IMR-90 (cell line): ENCODE measurements at regions not wholly inside any gene's neighbourhood (a gene's known extent, or its start where the extent isn't known, plus 50 kb on each side); places are given as distances from the start of the nearest gene placed in this dataset.

Source experiments
- ATAC-seq: fragments of 200-7000 bp; cut with Tn5 transposase; 2 replicates; pipeline ENCODE4 v1.9.1; 2020; ENCODE audit warnings: low read depth, mild to moderate bottlenecking, moderate library complexity
- BruUV-seq: library from RNA; stranded (reverse); fragments of 400-500 nt; replicated peaks from 2 replicates; lab custom pipeline; 2021; lab: Mats Ljungman, UMichigan
- CTCF ChIA-PET: fragments of 300-600 bp; formaldehyde crosslinking; extraction: SDS; loops from one replicate; lab custom pipeline; 2021; ENCODE audit warnings: antibody characterized with exemption; lab: Yijun Ruan, JAX
- POLR2A ChIA-PET: fragments of 300-600 bp; sonication (Branson Sonifier 250); formaldehyde crosslinking; loops from one replicate; lab custom pipeline; 2022; ENCODE audit warnings: antibody characterized with exemption; ENCODE audit not compliant: unreplicated experiment; lab: Charles Lee
- DNase-seq: peaks from one replicate; pipeline ENCODE4 v3.0.0; 2013
- H2AFZ ChIP-seq: replicated peaks from 2 replicates; pipeline ENCODE3; 2013; ENCODE audit warnings: low read length, mild to moderate bottlenecking; ENCODE audit not compliant: poor library complexity
- H2AK5ac ChIP-seq: 2 replicates; pipeline ENCODE4 v1.6.1; 2013; ENCODE audit warnings: low read depth, low read length, inconsistent platforms
- H2AK9ac ChIP-seq: replicated peaks from 2 replicates; pipeline ENCODE3; 2013; ENCODE audit warnings: mild to moderate bottlenecking, low read depth, low read length, moderate library complexity; ENCODE audit not compliant: poor library complexity
- H2BK120ac ChIP-seq: 2 replicates; pipeline ENCODE4 v1.6.1; 2013; ENCODE audit warnings: low read depth, low read length, inconsistent platforms
- H2BK15ac ChIP-seq: 3 replicates; pipeline ENCODE4 v1.6.1; 2013; ENCODE audit warnings: low read depth, low read length, inconsistent platforms
- H2BK20ac ChIP-seq: 2 replicates; pipeline ENCODE4 v1.6.1; 2013; ENCODE audit warnings: low read depth, mild to moderate bottlenecking, inconsistent platforms, low read length, moderate library complexity
- H2BK5ac ChIP-seq: 2 replicates; pipeline ENCODE4 v1.6.1; 2013; ENCODE audit warnings: mild to moderate bottlenecking, low read depth, low read length, inconsistent platforms; ENCODE audit not compliant: poor library complexity, severe bottlenecking
- H3K14ac ChIP-seq: replicated peaks from 2 replicates; pipeline ENCODE4 v1.6.1; 2013; ENCODE audit warnings: low read depth, low read length, inconsistent platforms
- H3K18ac ChIP-seq: 2 replicates; pipeline ENCODE4 v1.6.1; 2013; ENCODE audit warnings: low read depth, low read length, control low read depth
- H3K23ac ChIP-seq: 2 replicates; pipeline ENCODE4 v1.6.1; 2013; ENCODE audit warnings: low read depth, low read length, inconsistent platforms
- H3K27ac ChIP-seq: 2 replicates; pipeline ENCODE4 v1.5.1; 2013; ENCODE audit warnings: mild to moderate bottlenecking, control low read depth, low read length; ENCODE audit not compliant: insufficient read depth
- H3K27me3 ChIP-seq: 2 replicates; pipeline ENCODE4 v1.6.1; 2013; ENCODE audit warnings: low read length; ENCODE audit not compliant: control insufficient read depth, insufficient read depth
- H3K36me3 ChIP-seq: 2 replicates; pipeline ENCODE4 v1.6.1; 2013; ENCODE audit warnings: low read length, mixed read lengths; ENCODE audit not compliant: control insufficient read depth, insufficient read depth
- H3K4ac ChIP-seq: 2 replicates; pipeline ENCODE4 v1.6.1; 2013; ENCODE audit warnings: low read depth, low read length, inconsistent platforms
- H3K4me1 ChIP-seq: 2 replicates; pipeline ENCODE4 v1.6.1; 2013; ENCODE audit warnings: low read length, mixed read lengths; ENCODE audit not compliant: control insufficient read depth, insufficient read depth
- H3K4me2 ChIP-seq: 2 replicates; pipeline ENCODE4 v1.6.1; 2013; ENCODE audit warnings: low read depth, mild to moderate bottlenecking, control low read depth, low read length, moderate library complexity
- H3K4me3 ChIP-seq: 2 replicates; pipeline ENCODE4 v1.5.1; 2013; ENCODE audit warnings: low read depth, mild to moderate bottlenecking, control low read depth, low read length, moderate library complexity; ENCODE audit not compliant: insufficient read depth
- H3K56ac ChIP-seq: 2 replicates; pipeline ENCODE4 v1.6.1; 2013; ENCODE audit warnings: low read length, inconsistent platforms; ENCODE audit not compliant: insufficient read depth; ENCODE audit errors: extremely low read depth
- H3K79me1 ChIP-seq, 2 experiments: 2 replicates each; pipeline ENCODE4 v1.6.1; 2013; ENCODE audit warnings: low read length in 2 of 2, inconsistent platforms in 1 of 2, low read depth in 1 of 2
- H3K9ac ChIP-seq: 2 replicates; pipeline ENCODE4 v1.6.1; 2013; ENCODE audit warnings: low read depth, low read length, control low read depth
- H3K9me1 ChIP-seq: 2 replicates; pipeline ENCODE4 v1.6.1; 2013; ENCODE audit warnings: low read length, inconsistent platforms; ENCODE audit not compliant: insufficient read depth
- H3K9me3 ChIP-seq: 2 replicates; pipeline ENCODE4 v1.6.1; 2013; ENCODE audit warnings: low read length; ENCODE audit not compliant: control insufficient read depth, insufficient read depth
- H4K20me1 ChIP-seq: 2 replicates; pipeline ENCODE4 v1.6.1; 2013; ENCODE audit warnings: low read length, inconsistent platforms; ENCODE audit not compliant: insufficient read depth
- H4K5ac ChIP-seq: 2 replicates; pipeline ENCODE4 v1.6.1; 2013; ENCODE audit warnings: mild to moderate bottlenecking, low read depth, low read length, control low read depth
- H4K8ac ChIP-seq, 2 experiments: 2 replicates each; pipeline ENCODE4 v1.6.1; 2013; ENCODE audit warnings: low read depth in 2 of 2, low read length in 2 of 2, control low read depth in 1 of 2, inconsistent platforms in 1 of 2
- H4K91ac ChIP-seq: 2 replicates; pipeline ENCODE4 v1.6.1; 2013; ENCODE audit warnings: low read depth, low read length, inconsistent platforms; ENCODE audit not compliant: insufficient read depth
- CEBPB ChIP-seq: IDR thresholded peaks from 2 replicates; pipeline ENCODE4 v1.6.1; 2012; ENCODE audit warnings: low read depth, low read length, improper control_type of control experiment
- CHD1 ChIP-seq: IDR thresholded peaks from 2 replicates; pipeline ENCODE4 v1.6.1; 2012; ENCODE audit warnings: low read depth, low read length, improper control_type of control experiment
- FOS ChIP-seq: fragments of 150-350 bp; IDR thresholded peaks from 2 replicates; pipeline ENCODE4 v1.6.1; 2016; ENCODE audit warnings: low read depth, low read length
- MAFK ChIP-seq: IDR thresholded peaks from 2 replicates; pipeline ENCODE4 v1.6.1; 2012; ENCODE audit warnings: low read depth, low read length, improper control_type of control experiment
- MAZ ChIP-seq: IDR thresholded peaks from 2 replicates; pipeline ENCODE4 v1.6.1; 2012; ENCODE audit warnings: low read depth, mild to moderate bottlenecking, low read length, improper control_type of control experiment, moderate library complexity, borderline replicate concordance
- POLR2A ChIP-seq: IDR thresholded peaks from 2 replicates; pipeline ENCODE4 v1.6.1; 2012; ENCODE audit warnings: mild to moderate bottlenecking, low read depth, low read length
- RAD21 ChIP-seq: IDR thresholded peaks from 2 replicates; pipeline ENCODE4 v1.6.1; 2012; ENCODE audit warnings: low read length, improper control_type of control experiment
- RCOR1 ChIP-seq: IDR thresholded peaks from 2 replicates; pipeline ENCODE4 v1.6.1; 2012; ENCODE audit warnings: mild to moderate bottlenecking, low read length, improper control_type of control experiment; ENCODE audit not compliant: insufficient replicate concordance
- RFX5 ChIP-seq: IDR thresholded peaks from 2 replicates; pipeline ENCODE4 v1.8.0; 2012; ENCODE audit warnings: low read depth, mild to moderate bottlenecking, low read length, moderate library complexity
- SMC3 ChIP-seq: fragments of 150-350 bp; IDR thresholded peaks from 2 replicates; pipeline ENCODE4 v1.6.1; 2016; ENCODE audit warnings: low read depth, mild to moderate bottlenecking, antibody characterized with exemption, low read length, moderate library complexity
- USF2 ChIP-seq: fragments of 150-350 bp; IDR thresholded peaks from 2 replicates; pipeline ENCODE4 v1.6.1; 2017; ENCODE audit warnings: mild to moderate bottlenecking, antibody characterized with exemption, low read length, low read depth
- WGBS, 2 experiments: methylation state at CpG; one replicate each; pipeline versions ENCODE4 v1.1.5 to v1.1.7; 2013; ENCODE audit warnings: missing lambda C conversion rate in 2 of 2; ENCODE audit not compliant: insufficient read length in 1 of 2; ENCODE audit errors: extremely low coverage in 2 of 2; 5-methylcytosine and 5-hydroxymethylcytosine counted together
- dilution Hi-C: fragments of 300-500 bp; cut with HindIII; formaldehyde crosslinking; loops from one replicate; pipeline ENCODE4 v1.14.3; 2018; ENCODE audit warnings: low sequenced_read_pairs; ENCODE audit not compliant: unreplicated experiment
- in situ Hi-C: fragments of 300-500 bp; cut with MboI; formaldehyde crosslinking; loops from 3 replicates; pipeline ENCODE4 v1.14.3; 2019; ENCODE audit warnings: low sequenced_read_pairs, inconsistent platforms, mixed read lengths
- intact Hi-C: fragments of 100-400 bp; cut with micrococcal nuclease; formaldehyde crosslinking; loops from 2 replicates; pipeline ENCODE4 v1.10.0; 2022

DNA sequence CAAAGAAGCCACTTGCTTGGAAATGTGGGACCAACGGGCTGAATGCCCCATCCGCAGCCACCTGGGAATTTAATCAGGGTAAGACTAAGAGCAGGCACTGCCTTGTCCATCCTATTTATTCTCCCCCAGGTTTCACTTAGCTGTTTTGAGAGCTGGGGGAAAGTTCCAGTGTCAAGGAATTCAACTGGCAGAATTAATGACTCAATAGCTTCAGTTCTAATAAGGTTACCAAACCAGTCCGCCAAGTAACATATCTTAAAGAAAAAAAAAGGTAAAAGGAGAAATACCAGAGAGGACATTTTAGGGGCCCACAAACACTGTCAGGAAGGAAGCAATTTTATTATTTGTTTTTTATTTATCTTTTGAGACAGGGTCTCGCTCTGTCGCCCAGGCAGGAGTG, 157.6 kb upstream of the SOD1 start:
- Histone ChIP-seq H3K27ac (no peak overlapping the region), H2BK120ac (no peak overlapping the region), H3K4me1 (no peaks in the 10 kb centered on the region), H2BK20ac (no peak overlapping the region), H3K4me3 (no peak overlapping the region), H3K27me3 (no peaks in the 10 kb centered on the region), H3K9me3 (peaks cover 4% of the 10 kb centered on the region; the same call in 1 of the 2 replicates), H3K79me1 (no peaks in the 10 kb centered on the region), H3K56ac (no peak overlapping the region), H3K9me1 (no peaks in the 10 kb centered on the region), H2AK5ac (no peak overlapping the region), H3K14ac (no peak overlapping the region), H3K4ac (no peak overlapping the region), H3K23ac (no peak overlapping the region), H3K18ac (no peak overlapping the region), H3K36me3 (no peaks in the 10 kb centered on the region), H2BK5ac (no peak overlapping the region), H2BK15ac (no peak overlapping the region), H3K9ac (no peak overlapping the region), H2AFZ (no peak overlapping the region), H3K4me2 (no peak overlapping the region), H4K5ac (no peak overlapping the region), H4K20me1 (no peaks in the 10 kb centered on the region), H4K91ac (no peak overlapping the region), H4K8ac (no peak overlapping the region), H2AK9ac (no peak overlapping the region)
- no peak for DNase-seq
- BruUV-seq, result no TSS peak
- no peak for TF ChIP-seq CEBPB
- TF ChIP-seq MAFK, result no peak
- TF ChIP-seq RCOR1, result no peak
- no peak for TF ChIP-seq POLR2A
- TF ChIP-seq CHD1, result no peak
- TF ChIP-seq RFX5, result no peak
- TF ChIP-seq FOS, result no peak
- TF ChIP-seq RAD21, result no peak
- no peak for TF ChIP-seq USF2
- no peak for TF ChIP-seq SMC3
- TF ChIP-seq MAZ, result no peak
- dilution Hi-C loops, result no loop called here
- intact Hi-C loops, result no loop called here
- WGBS, 2 experiments, result no CpG with 5 or more reads among the region's 5 CpGs
- no peak for ATAC-seq
- ChIA-PET POLR2A (no interaction called here), CTCF (no interaction called here)
- in situ Hi-C loops, result no loop called here
